Middle frontal gyrus (tissue), 1 donor: ENCODE measurements at regions not wholly inside any gene's neighbourhood (a gene's known extent, or its start where the extent isn't known, plus 50 kb on each side); places are given as distances from the start of the nearest gene placed in this dataset.

Experiments
- DNase-seq: peaks from one replicate; pipeline ENCODE4 v3.0.0-alpha.2; 2015; ENCODE audit warnings: low spot score; ENCODE audit errors: extremely low spot score

GRCh38 chr6:91486200-91486599 is 899.3 kb upstream of the MAP3K7 start:
- no peak for DNase-seq

GRCh38 chr6:91485047-91485446 is 898.2 kb upstream of the MAP3K7 start:
- DNase-seq = no peak

DNA sequence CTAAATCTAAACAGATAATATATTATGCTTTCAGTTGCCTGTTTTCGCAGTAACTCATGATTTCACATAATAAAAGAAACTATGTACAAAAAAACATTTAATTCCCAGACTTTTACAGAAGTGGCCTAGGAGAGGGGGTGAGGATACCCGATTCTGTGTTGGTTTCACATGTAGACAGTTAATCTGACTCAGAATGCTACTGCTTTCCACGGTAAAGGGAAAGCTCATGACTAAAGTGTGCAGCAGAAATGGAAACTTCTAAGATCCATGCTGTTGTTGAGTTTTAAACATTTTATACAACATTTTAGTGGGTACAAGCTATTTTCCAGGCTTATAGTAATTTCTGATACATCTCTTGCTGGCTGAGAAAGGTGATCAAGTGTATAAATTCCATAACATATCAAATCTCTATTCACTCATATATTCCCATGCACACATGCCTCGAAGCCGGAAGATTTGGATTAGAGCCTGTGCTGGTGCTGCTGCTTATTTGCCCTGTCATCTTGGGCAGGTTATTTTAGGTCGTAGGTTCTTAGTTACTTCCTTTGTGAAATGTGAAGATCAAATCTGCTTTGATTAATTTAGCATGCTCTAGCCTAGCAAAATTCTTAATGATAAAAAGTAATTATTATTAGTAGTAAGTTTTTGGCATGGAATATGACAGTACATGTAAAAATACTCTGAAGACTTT is 896.7 kb upstream of the MAP3K7 start:
- DNase-seq = no peak

DNA sequence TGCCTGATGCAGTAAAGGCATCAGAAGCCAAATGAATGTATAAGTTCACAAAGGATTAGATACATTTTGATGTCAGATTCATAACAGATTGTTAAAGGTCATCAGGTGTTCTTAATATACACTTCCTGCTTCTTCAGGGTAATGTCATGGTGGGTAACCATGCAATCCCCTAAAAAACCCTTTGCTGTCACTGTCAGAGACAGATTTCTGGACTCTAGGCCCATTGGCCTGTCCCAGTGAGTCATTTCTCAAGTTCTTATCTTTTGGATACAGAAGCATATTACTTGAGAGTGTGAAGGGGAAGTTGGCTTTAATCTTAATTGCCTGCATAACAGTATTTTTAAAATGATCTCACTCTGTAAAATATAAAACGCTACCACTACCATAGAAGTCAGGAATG is 895.6 kb upstream of the MAP3K7 start:
- DNase-seq = no peak

DNA sequence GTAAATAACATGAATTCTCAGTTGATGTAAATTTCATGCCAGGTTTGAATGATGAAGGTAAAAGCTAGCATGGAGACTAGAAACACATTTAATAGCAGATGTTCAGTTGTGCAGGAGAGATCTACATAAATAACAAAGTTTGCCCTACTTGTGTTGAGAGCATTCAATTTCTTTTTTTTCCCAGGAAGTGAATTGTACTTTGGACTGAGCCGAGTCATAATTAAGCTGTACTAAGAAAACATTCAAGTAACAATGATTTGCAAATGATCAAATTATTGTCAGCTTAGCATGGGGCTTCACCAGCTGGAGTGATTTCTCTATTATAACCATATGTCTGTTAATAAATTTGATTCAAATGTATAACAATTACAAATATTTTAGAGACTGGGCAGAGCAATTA is 893.5 kb upstream of the MAP3K7 start:
- no peak for DNase-seq

- no peak for DNase-seq
Measured at GRCh38 chr6:91477688-91478087, 890.8 kb upstream of the MAP3K7 start.

DNA sequence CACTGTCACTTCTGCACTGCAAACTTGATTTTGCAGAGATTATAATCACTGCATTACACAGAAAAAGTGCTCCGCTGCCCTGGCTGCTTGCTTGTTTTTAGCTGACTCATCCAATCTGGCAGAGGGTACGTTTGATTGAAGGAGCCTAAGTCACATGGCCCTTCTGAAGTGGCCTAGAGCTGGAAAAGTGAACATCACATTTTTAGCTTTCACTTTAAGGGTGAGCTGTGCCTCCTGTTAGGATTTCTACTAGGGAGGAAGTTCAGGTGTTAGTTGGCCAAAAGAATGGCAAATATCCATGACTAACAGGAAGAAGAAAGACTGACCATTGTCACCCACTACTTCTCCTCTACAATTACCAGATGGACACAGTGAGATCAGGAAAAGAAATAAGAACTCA is 889.1 kb upstream of the MAP3K7 start:
- no peak for DNase-seq

GRCh38 chr6:91465393-91465792 is 878.5 kb upstream of the MAP3K7 start:
- no peak for DNase-seq

GRCh38 chr6:91464718-91465117 is 877.8 kb upstream of the MAP3K7 start:
- no peak for DNase-seq

DNA sequence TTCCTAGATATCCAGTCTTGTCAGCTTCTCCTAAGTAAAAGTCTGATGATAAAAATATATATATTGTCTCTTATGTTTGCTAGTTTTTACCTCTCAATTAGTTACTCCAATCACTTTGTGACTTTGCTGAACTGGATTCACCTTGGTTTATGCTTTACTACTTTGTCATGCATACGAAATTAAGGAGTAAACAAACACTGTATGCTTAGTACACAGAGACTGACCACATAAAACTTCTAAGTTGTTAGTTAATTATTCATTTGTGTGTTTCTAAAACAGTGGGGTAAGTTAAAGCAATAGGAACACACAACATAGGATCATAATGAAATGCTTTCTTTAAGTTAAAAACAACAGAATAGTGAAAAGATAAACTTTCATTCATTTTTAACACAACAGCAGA is 877.3 kb upstream of the MAP3K7 start:
- no peak for DNase-seq

- no peak for DNase-seq
Measured at GRCh38 chr6:91462241-91462640, 875.4 kb upstream of the MAP3K7 start.

DNA sequence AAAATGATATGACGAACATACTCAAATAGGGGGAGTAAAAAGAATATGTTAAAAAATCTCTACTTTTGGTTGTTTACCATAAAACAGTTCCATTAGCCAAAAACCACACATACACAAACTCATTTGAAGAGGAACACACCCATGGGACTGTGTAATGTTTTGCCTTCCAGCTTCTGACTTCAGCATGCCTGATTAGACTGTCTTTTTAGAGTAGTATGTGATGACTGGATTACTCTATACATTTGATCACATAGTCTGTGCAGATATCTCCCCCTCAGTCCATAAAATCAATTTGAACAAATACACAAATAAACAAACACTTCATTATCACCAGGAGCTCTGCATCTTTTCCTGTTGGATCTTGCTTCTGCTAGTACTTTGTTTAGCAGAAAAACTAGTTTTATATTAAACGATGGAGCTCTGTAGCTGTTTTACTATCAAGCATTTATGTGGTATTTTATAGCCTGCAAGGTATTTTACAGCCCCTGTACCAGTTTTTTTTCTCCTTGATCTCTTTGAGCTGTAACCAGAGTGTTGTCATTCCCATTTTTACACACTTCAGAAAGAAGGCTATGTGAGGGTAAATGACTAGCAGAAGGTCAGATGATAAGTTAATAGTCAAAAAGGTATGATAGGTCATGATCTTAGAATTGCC is 866.5 kb upstream of the MAP3K7 start:
- DNase-seq = no peak

DNA sequence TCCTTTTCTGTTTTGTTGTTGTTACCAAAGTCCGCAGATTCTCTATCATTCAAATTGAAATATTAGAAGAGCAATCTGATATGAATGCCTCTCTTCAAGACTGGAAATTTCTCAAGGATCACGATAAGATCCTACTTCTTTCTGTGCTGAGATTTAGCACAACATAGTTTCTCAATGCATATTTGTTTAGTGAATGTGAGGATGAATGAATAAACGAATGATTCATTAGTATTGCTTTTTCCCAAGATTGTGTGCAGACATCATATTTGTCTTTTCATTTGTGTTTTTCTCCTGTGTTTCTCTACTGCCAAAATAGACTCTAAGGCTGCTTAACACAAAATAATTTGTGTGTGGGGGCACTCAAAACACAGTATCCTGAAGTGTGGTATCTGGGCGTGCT is 862.7 kb upstream of the MAP3K7 start:
- no peak for DNase-seq

GRCh38 chr6:91447530-91448254 is 860.8 kb upstream of the MAP3K7 start:
- DNase-seq = no peak

- DNase-seq = no peak
Measured at GRCh38 chr6:91447081-91447480, 860.2 kb upstream of the MAP3K7 start.

GRCh38 chr6:91443405-91443804 is 856.5 kb upstream of the MAP3K7 start:
- no peak for DNase-seq

- DNase-seq = no peak
Measured at GRCh38 chr6:91442342-91442741, 855.5 kb upstream of the MAP3K7 start.

- no peak for DNase-seq
Measured at GRCh38 chr6:91438570-91438969, 851.7 kb upstream of the MAP3K7 start.

- DNase-seq = no peak
Measured at GRCh38 chr6:91437315-91437729, 850.5 kb upstream of the MAP3K7 start.

DNA sequence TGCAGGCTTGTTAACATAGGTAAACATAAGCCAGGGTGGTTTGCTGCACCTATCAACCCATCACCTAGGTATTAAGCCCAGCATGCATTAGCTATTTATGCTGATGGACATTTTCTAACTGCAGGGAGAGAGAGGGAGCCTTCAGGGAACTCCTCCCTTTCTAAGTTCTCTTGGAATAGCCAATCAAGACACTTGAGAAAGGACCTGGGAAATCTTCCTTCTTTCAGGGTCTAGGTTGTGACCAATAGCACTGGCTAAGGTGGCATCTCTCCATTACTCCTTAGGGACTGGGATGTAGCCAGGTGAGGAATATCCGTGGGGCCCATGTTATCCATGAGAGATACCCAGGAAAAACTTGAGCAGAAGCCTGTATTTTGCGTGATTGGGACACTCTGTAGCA is 849.6 kb upstream of the MAP3K7 start:
- DNase-seq = no peak

- DNase-seq = no peak
Measured at GRCh38 chr6:91435630-91436029, 848.8 kb upstream of the MAP3K7 start.

- DNase-seq = no peak
Measured at GRCh38 chr6:91434576-91434975, 847.7 kb upstream of the MAP3K7 start.
